Activated CD4-positive, alpha-beta T cell treated with anti-CD3 and anti-CD28 coated beads, Interleukin-2, amount 10 ng/mL, durations not matched to agents 7 days and 5 days (primary cell): ENCODE measurements at regions not wholly inside any gene's neighbourhood (a gene's known extent, or its start where the extent isn't known, plus 50 kb on each side); places are given as distances from the start of the nearest gene placed in this dataset.

ENCODE experiments used
- CTCF ChIA-PET: fragments of 350-600 bp; sonication (Branson Sonifier 250); formaldehyde crosslinking; loops from one replicate; lab custom pipeline; 2021; ENCODE audit warnings: antibody characterized with exemption; lab: Charles Lee
- POLR2A ChIA-PET: fragments of 350-600 bp; sonication (Branson Sonifier 250); formaldehyde crosslinking; loops from one replicate; lab custom pipeline; 2021; ENCODE audit warnings: antibody characterized with exemption; lab: Charles Lee
- DNase-seq: peaks from one replicate; pipeline ENCODE4 v3.0.0-alpha.2; 2020
- H3K27ac Mint-ChIP-seq: one replicate; pipeline ENCODE4 v1.8.0; 2021; ENCODE audit warnings: mild to moderate bottlenecking, moderate library complexity, mixed read lengths
- H3K27me3 Mint-ChIP-seq: one replicate; pipeline ENCODE4 v1.8.0; 2021; ENCODE audit warnings: mixed read lengths
- H3K36me3 Mint-ChIP-seq: one replicate; pipeline ENCODE4 v1.8.0; 2021; ENCODE audit warnings: low read depth, mixed read lengths
- H3K4me1 Mint-ChIP-seq: one replicate; pipeline ENCODE4 v1.8.0; 2021; ENCODE audit warnings: mixed read lengths
- H3K4me3 Mint-ChIP-seq: one replicate; pipeline ENCODE4 v1.8.0; 2021; ENCODE audit warnings: mild to moderate bottlenecking, moderate library complexity, mixed read lengths
- H3K9me3 Mint-ChIP-seq: one replicate; pipeline ENCODE4 v1.8.0; 2021; ENCODE audit warnings: mixed read lengths

- H3K9me3 Mint-ChIP-seq: peaks cover 15% of the 10 kb centered on the region
- POLR2A ChIA-PET: no interaction called here
- CTCF ChIA-PET: interaction anchor here (1.2 to 2.1 kb wide), 4 partner anchors 16 to 41 kb away, joined by 3 to 7 read pairs (median 3); no protein-coding TSS in a partner anchor
- peaks cover 22% of the 10 kb centered on the region for H3K36me3 Mint-ChIP-seq
- peaks cover 17% of the 10 kb centered on the region for H3K4me1 Mint-ChIP-seq
- no peak overlapping the region for H3K27ac Mint-ChIP-seq
- no peak overlapping the region for H3K4me3 Mint-ChIP-seq
- H3K27me3 Mint-ChIP-seq: no peaks in the 10 kb centered on the region
- no peak for DNase-seq
Measured at GRCh38 chr12:92546635-92547348, 156.0 kb upstream of the PLEKHG7 start.

GRCh38 chr12:92546259-92546634 is 156.5 kb upstream of the PLEKHG7 start:
- ChIA-PET CTCF (interaction anchor here (0.8 to 2.1 kb wide), 4 partner anchors 16 to 40 kb away, joined by 3 to 7 read pairs (median 3); no protein-coding TSS in a partner anchor), POLR2A (no interaction called here)
- H3K27me3 Mint-ChIP-seq: no peaks in the 10 kb centered on the region
- H3K4me1 Mint-ChIP-seq: peaks cover 22% of the 10 kb centered on the region
- no peak for DNase-seq
- H3K36me3 Mint-ChIP-seq: peaks cover 24% of the 10 kb centered on the region
- H3K9me3 Mint-ChIP-seq: peaks cover 15% of the 10 kb centered on the region
- no peak overlapping the region for H3K4me3 Mint-ChIP-seq
- H3K27ac Mint-ChIP-seq: no peak overlapping the region

GRCh38 chr12:92544322-92544721 is 158.5 kb upstream of the PLEKHG7 start:
- POLR2A ChIA-PET: no interaction called here
- no peak overlapping the region for H3K27ac Mint-ChIP-seq
- H3K36me3 Mint-ChIP-seq: peaks cover 41% of the 10 kb centered on the region
- H3K9me3 Mint-ChIP-seq: peaks cover 21% of the 10 kb centered on the region
- H3K27me3 Mint-ChIP-seq: no peaks in the 10 kb centered on the region
- DNase-seq: no peak
- CTCF ChIA-PET: interaction anchor here (1.4 kb wide), 1 partner anchor 26 kb away, joined by 5 read pairs; no protein-coding TSS in a partner anchor
- H3K4me3 Mint-ChIP-seq: no peak overlapping the region
- H3K4me1 Mint-ChIP-seq: peaks cover 41% of the 10 kb centered on the region

GRCh38 chr12:92543840-92544239 is 158.9 kb upstream of the PLEKHG7 start:
- no peak overlapping the region for H3K27ac Mint-ChIP-seq
- peaks cover 22% of the 10 kb centered on the region for H3K9me3 Mint-ChIP-seq
- ChIA-PET POLR2A (no interaction called here), CTCF (no interaction called here)
- no peaks in the 10 kb centered on the region for H3K27me3 Mint-ChIP-seq
- no peak for DNase-seq
- H3K36me3 Mint-ChIP-seq: peaks cover 42% of the 10 kb centered on the region
- no peak overlapping the region for H3K4me3 Mint-ChIP-seq
- peaks cover 46% of the 10 kb centered on the region for H3K4me1 Mint-ChIP-seq

GRCh38 chr12:92543359-92543758 is 159.4 kb upstream of the PLEKHG7 start:
- no peaks in the 10 kb centered on the region for H3K27me3 Mint-ChIP-seq
- POLR2A ChIA-PET: no interaction called here
- peaks cover 23% of the 10 kb centered on the region for H3K9me3 Mint-ChIP-seq
- no peak for DNase-seq
- H3K4me1 Mint-ChIP-seq: peaks cover 50% of the 10 kb centered on the region
- CTCF ChIA-PET: no interaction called here
- no peak overlapping the region for H3K4me3 Mint-ChIP-seq
- no peak overlapping the region for H3K27ac Mint-ChIP-seq
- H3K36me3 Mint-ChIP-seq: peaks cover 42% of the 10 kb centered on the region

- no peaks in the 10 kb centered on the region for H3K27me3 Mint-ChIP-seq
- peaks cover 46% of the 10 kb centered on the region for H3K36me3 Mint-ChIP-seq
- peak overlapping the region; percentile 34 for H3K27ac Mint-ChIP-seq
- peaks cover 61% of the 10 kb centered on the region for H3K4me1 Mint-ChIP-seq
- H3K9me3 Mint-ChIP-seq: peaks cover 21% of the 10 kb centered on the region
- no peak for DNase-seq
- CTCF ChIA-PET: interaction anchor here (1.4 kb wide), 1 partner anchor 13 kb away, joined by 3 read pairs; no protein-coding TSS in a partner anchor
- H3K4me3 Mint-ChIP-seq: no peak overlapping the region
- POLR2A ChIA-PET: no interaction called here
Measured at GRCh38 chr12:92541731-92542130, 161.1 kb upstream of the PLEKHG7 start.

- H3K4me3 Mint-ChIP-seq: no peak overlapping the region
- ChIA-PET POLR2A (interaction anchor here (0.6 kb wide), 1 partner anchor 405 kb away, joined by 4 read pairs; no protein-coding TSS in a partner anchor), CTCF (interaction anchor here (1.0 kb wide), 2 partner anchors 10 to 16 kb away, joined by 3 read pairs; no protein-coding TSS in a partner anchor)
- no peak for DNase-seq
- H3K27ac Mint-ChIP-seq: peak overlapping the region; percentile 95
- H3K27me3 Mint-ChIP-seq: no peaks in the 10 kb centered on the region
- peaks cover 65% of the 10 kb centered on the region for H3K4me1 Mint-ChIP-seq
- H3K36me3 Mint-ChIP-seq: peaks cover 49% of the 10 kb centered on the region
- peaks cover 21% of the 10 kb centered on the region for H3K9me3 Mint-ChIP-seq
Measured at GRCh38 chr12:92540782-92541423, 161.9 kb upstream of the PLEKHG7 start.

- ChIA-PET POLR2A (no interaction called here), CTCF (interaction anchor here (1.0 kb wide), 2 partner anchors 9 to 17 kb away, joined by 3 read pairs; no protein-coding TSS in a partner anchor)
- Mint-ChIP-seq H3K4me1 (peaks cover 67% of the 10 kb centered on the region), H3K4me3 (peak overlapping the region; percentile 24), H3K27me3 (no peaks in the 10 kb centered on the region), H3K27ac (peak overlapping the region; percentile 95), H3K36me3 (peaks cover 47% of the 10 kb centered on the region), H3K9me3 (peaks cover 21% of the 10 kb centered on the region)
- DNase-seq: peak; percentile 29
Measured at GRCh38 chr12:92539976-92540781, 162.6 kb upstream of the PLEKHG7 start.

GRCh38 chr12:92539110-92539749 is 163.6 kb upstream of the PLEKHG7 start:
- ChIA-PET CTCF (no interaction called here), POLR2A (no interaction called here)
- Mint-ChIP-seq H3K4me3 (no peak overlapping the region), H3K36me3 (peaks cover 44% of the 10 kb centered on the region), H3K9me3 (peaks cover 16% of the 10 kb centered on the region), H3K27me3 (no peaks in the 10 kb centered on the region), H3K4me1 (peaks cover 64% of the 10 kb centered on the region), H3K27ac (peak overlapping the region; percentile 95)
- DNase-seq: peak; percentile 14

GRCh38 chr12:92537290-92537960 is 165.4 kb upstream of the PLEKHG7 start:
- peaks cover 16% of the 10 kb centered on the region for H3K9me3 Mint-ChIP-seq
- peaks cover 41% of the 10 kb centered on the region for H3K36me3 Mint-ChIP-seq
- H3K27me3 Mint-ChIP-seq: no peaks in the 10 kb centered on the region
- ChIA-PET POLR2A (interaction anchor here (0.6 kb wide), 2 partner anchors 21 to 36 kb away, joined by 4 to 11 read pairs; no protein-coding TSS in a partner anchor), CTCF (interaction anchor here (0.6 to 1.1 kb wide), 3 partner anchors 18 to 225 kb away, joined by 3 to 4 read pairs (median 3); no protein-coding TSS in a partner anchor)
- DNase-seq: no peak
- peaks cover 55% of the 10 kb centered on the region for H3K4me1 Mint-ChIP-seq
- H3K27ac Mint-ChIP-seq: peak overlapping the region; percentile 79
- no peak overlapping the region for H3K4me3 Mint-ChIP-seq

GRCh38 chr12:92535961-92536360 is 166.8 kb upstream of the PLEKHG7 start:
- Mint-ChIP-seq H3K4me1 (peaks cover 42% of the 10 kb centered on the region), H3K36me3 (peaks cover 35% of the 10 kb centered on the region), H3K27me3 (no peaks in the 10 kb centered on the region), H3K9me3 (peaks cover 15% of the 10 kb centered on the region), H3K4me3 (no peak overlapping the region), H3K27ac (no peak overlapping the region)
- no peak for DNase-seq
- ChIA-PET POLR2A (no interaction called here), CTCF (no interaction called here)
